ENCODE measurements at regions not wholly inside any gene's neighbourhood (a gene's known extent, or its start where the extent isn't known, plus 50 kb on each side); places are given as distances from the start of the nearest gene placed in this dataset.

- Histone ChIP-seq H4K20me1 (no peaks in the 10 kb centered on the region), H3K9me3 (peaks cover 11% of the 10 kb centered on the region), H3K4me1 (peaks cover 7% of the 10 kb centered on the region), H3K9ac (no peak overlapping the region), H3K27me3 (no peaks in the 10 kb centered on the region), H3K4me2 (no peak overlapping the region), H3K36me3 (no peaks in the 10 kb centered on the region), H3K27ac (no peak overlapping the region), H3K4me3 (no peak overlapping the region)
- no peak for TF ChIP-seq Cebpa-rat (IDR thresholded peaks at IDR 0.05)
Measured at GRCh38 chr4:81876106-81876505, 404.4 kb upstream of the RASGEF1B start.

GRCh38 chr4:81874661-81875515 lies 403.2 kb upstream of the RASGEF1B start:
- Histone ChIP-seq H3K27ac (no peak overlapping the region), H3K4me3 (no peak overlapping the region), H3K4me2 (0 out of 2 replicates have a peak overlapping the region, but pooled peaks have one; percentile 18), H4K20me1 (no peaks in the 10 kb centered on the region), H3K27me3 (no peaks in the 10 kb centered on the region), H3K36me3 (no peaks in the 10 kb centered on the region), H3K9me3 (peaks cover 23% of the 10 kb centered on the region), H3K9ac (no peak overlapping the region), H3K4me1 (peaks cover 7% of the 10 kb centered on the region)
- no peak for TF ChIP-seq Cebpa-rat (IDR thresholded peaks at IDR 0.05)

- H3K27ac ChIP-seq, result no peak overlapping the region
- no peaks in the 10 kb centered on the region for H3K36me3 ChIP-seq
- H3K4me1 ChIP-seq, result peaks cover 3% of the 10 kb centered on the region
- no peaks in the 10 kb centered on the region for H4K20me1 ChIP-seq
- TF ChIP-seq Cebpa-rat (IDR thresholded peaks at IDR 0.05), result no peak
- no peak overlapping the region for H3K9ac ChIP-seq
- no peaks in the 10 kb centered on the region for H3K27me3 ChIP-seq
- H3K9me3 ChIP-seq, result peaks cover 24% of the 10 kb centered on the region
- no peak overlapping the region for H3K4me3 ChIP-seq
- H3K4me2 ChIP-seq, result no peak overlapping the region
Measured at GRCh38 chr4:81870275-81870674, 398.6 kb upstream of the RASGEF1B start.

- Histone ChIP-seq H3K4me2 (no peak overlapping the region), H3K4me1 (no peaks in the 10 kb centered on the region), H3K27me3 (no peaks in the 10 kb centered on the region), H3K4me3 (no peak overlapping the region), H3K9me3 (peaks cover 14% of the 10 kb centered on the region), H3K27ac (no peak overlapping the region), H3K36me3 (no peaks in the 10 kb centered on the region), H4K20me1 (no peaks in the 10 kb centered on the region), H3K9ac (no peak overlapping the region)
- no peak for TF ChIP-seq Cebpa-rat (IDR thresholded peaks at IDR 0.05)
Measured at GRCh38 chr4:81860111-81860510, 388.4 kb upstream of the RASGEF1B start.

GRCh38 chr4:81854406-81854805 lies 382.7 kb upstream of the RASGEF1B start:
- Histone ChIP-seq H3K4me1 (no peaks in the 10 kb centered on the region), H4K20me1 (no peaks in the 10 kb centered on the region), H3K36me3 (no peaks in the 10 kb centered on the region), H3K4me2 (no peak overlapping the region), H3K27me3 (no peaks in the 10 kb centered on the region), H3K4me3 (no peak overlapping the region), H3K9ac (no peak overlapping the region), H3K9me3 (peaks cover 29% of the 10 kb centered on the region), H3K27ac (no peak overlapping the region)
- no peak for TF ChIP-seq Cebpa-rat (IDR thresholded peaks at IDR 0.05)

- Histone ChIP-seq H3K4me3 (no peak overlapping the region), H3K9me3 (peaks cover 29% of the 10 kb centered on the region), H3K27me3 (no peaks in the 10 kb centered on the region), H3K4me1 (no peaks in the 10 kb centered on the region), H3K36me3 (no peaks in the 10 kb centered on the region), H4K20me1 (no peaks in the 10 kb centered on the region), H3K27ac (no peak overlapping the region), H3K4me2 (no peak overlapping the region), H3K9ac (no peak overlapping the region)
- TF ChIP-seq Cebpa-rat (IDR thresholded peaks at IDR 0.05), result no peak
Measured at GRCh38 chr4:81852031-81852715, 380.5 kb upstream of the RASGEF1B start.

- peaks cover 25% of the 10 kb centered on the region for H3K9me3 ChIP-seq
- no peaks in the 10 kb centered on the region for H3K4me1 ChIP-seq
- no peaks in the 10 kb centered on the region for H4K20me1 ChIP-seq
- no peak overlapping the region for H3K4me3 ChIP-seq
- no peaks in the 10 kb centered on the region for H3K36me3 ChIP-seq
- H3K9ac ChIP-seq, result no peak overlapping the region
- H3K27me3 ChIP-seq, result no peaks in the 10 kb centered on the region
- TF ChIP-seq Cebpa-rat (IDR thresholded peaks at IDR 0.05), result no peak
- H3K4me2 ChIP-seq, result no peak overlapping the region
- no peak overlapping the region for H3K27ac ChIP-seq
Measured at GRCh38 chr4:81850701-81851100, 379.0 kb upstream of the RASGEF1B start.

GRCh38 chr4:81845761-81846160 lies 374.1 kb upstream of the RASGEF1B start:
- Histone ChIP-seq H3K9me3 (no peaks in the 10 kb centered on the region), H3K27me3 (no peaks in the 10 kb centered on the region), H3K27ac (no peak overlapping the region), H4K20me1 (no peaks in the 10 kb centered on the region), H3K4me2 (no peak overlapping the region), H3K36me3 (no peaks in the 10 kb centered on the region), H3K9ac (no peak overlapping the region), H3K4me3 (no peak overlapping the region), H3K4me1 (no peaks in the 10 kb centered on the region)
- no peak for TF ChIP-seq Cebpa-rat (IDR thresholded peaks at IDR 0.05)

- H3K36me3 ChIP-seq, result no peaks in the 10 kb centered on the region
- H3K4me1 ChIP-seq, result no peaks in the 10 kb centered on the region
- no peak overlapping the region for H3K27ac ChIP-seq
- no peaks in the 10 kb centered on the region for H3K27me3 ChIP-seq
- H3K4me3 ChIP-seq, result no peak overlapping the region
- no peak overlapping the region for H3K4me2 ChIP-seq
- no peak for TF ChIP-seq Cebpa-rat (IDR thresholded peaks at IDR 0.05)
- H4K20me1 ChIP-seq, result no peaks in the 10 kb centered on the region
- no peaks in the 10 kb centered on the region for H3K9me3 ChIP-seq
- no peak overlapping the region for H3K9ac ChIP-seq
Measured at GRCh38 chr4:81845273-81845672, 373.6 kb upstream of the RASGEF1B start.

GRCh38 chr4:81844717-81845116 lies 373.0 kb upstream of the RASGEF1B start:
- Histone ChIP-seq H4K20me1 (no peaks in the 10 kb centered on the region), H3K4me2 (no peak overlapping the region), H3K27ac (no peak overlapping the region), H3K27me3 (no peaks in the 10 kb centered on the region), H3K36me3 (no peaks in the 10 kb centered on the region), H3K9me3 (no peaks in the 10 kb centered on the region), H3K4me3 (no peak overlapping the region), H3K4me1 (no peaks in the 10 kb centered on the region), H3K9ac (no peak overlapping the region)
- TF ChIP-seq Cebpa-rat (IDR thresholded peaks at IDR 0.05), result no peak

Data from BLaER1 (cell line).